ENCODE measurements at regions not wholly inside any gene's neighbourhood (a gene's known extent, or its start where the extent isn't known, plus 50 kb on each side); places are given as distances from the start of the nearest gene placed in this dataset.

DNA sequence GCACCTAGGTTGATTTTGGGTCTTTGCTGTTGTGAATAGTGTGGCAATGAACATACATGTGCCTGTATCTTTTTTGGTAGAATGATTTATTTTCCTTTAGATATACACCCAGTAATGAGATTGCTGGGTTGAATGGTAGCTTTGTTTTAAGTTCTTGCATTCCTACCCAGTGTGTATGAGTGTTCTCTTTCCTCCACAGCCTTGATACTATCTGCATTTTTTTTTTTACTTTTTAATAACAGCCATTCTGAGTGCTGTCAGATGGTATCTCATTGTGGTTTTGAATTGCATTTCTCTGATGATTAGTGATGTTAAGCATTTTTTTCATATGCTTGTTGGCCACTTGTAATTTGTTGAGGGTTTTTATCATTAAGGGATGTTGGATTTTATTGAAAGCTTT is 351.8 kb upstream of the GNPDA2 start:
- no peak overlapping the region for H2AFZ ChIP-seq (ENCODE audit: low read depth, low read length)
- H4K20me1 ChIP-seq (replicated peaks; ENCODE audit: control insufficient read depth, extremely low read depth, insufficient read depth, low read length): no peaks in the 10 kb centered on the region
- ChIA-PET CTCF (no interaction called here), POLR2A (no interaction called here)
- H3K4me3 ChIP-seq (replicated peaks in 1 of 3; ENCODE audit: insufficient read depth in 1 of 3, low read depth in 1 of 3, low read length in 3 of 3): no peak overlapping the region
- intact Hi-C loops (cut with micrococcal nuclease) (no loop called here), dilution Hi-C loops (cut with MboI; ENCODE audit: extremely low pct_ligation_motif_present, low sequenced_read_pairs) (no loop called here)
- no TSS peak for BruUV-seq (replicated peaks)
- no peak overlapping the region for H3K9ac ChIP-seq (replicated peaks; ENCODE audit: extremely low read depth, insufficient read depth, low read length)
- H3K36me3 ChIP-seq (ENCODE audit: control insufficient read depth in 2 of 2, extremely low read depth in 1 of 2, insufficient read depth in 2 of 2, low read length in 2 of 2): no peaks in the 10 kb centered on the region
- TF ChIP-seq FOS (IDR thresholded peaks at IDR 0.05; ENCODE audit: borderline replicate concordance, insufficient read depth, low read length) (no peak), MYC (IDR thresholded peaks at IDR 0.05; ENCODE audit: low read depth, low read length) (no peak), POLR2AphosphoS5 (IDR thresholded peaks at IDR 0.05; ENCODE audit: insufficient read depth, low read depth, low read length) (no peak), POLR2A (IDR thresholded peaks at IDR 0.05; ENCODE audit: low read depth, low read length) (no peak), GATA2 (IDR thresholded peaks at IDR 0.05; ENCODE audit: insufficient read depth, insufficient read length, low read depth, low read length) (no peak), EZH2 (IDR thresholded peaks at IDR 0.05; ENCODE audit: borderline replicate concordance, low read depth, low read length, severe bottlenecking) (no peak), CTCF (IDR thresholded peaks at IDR 0.05; ENCODE audit: extremely low read depth in 1 of 2, insufficient read depth in 1 of 2, low read depth in 1 of 2, low read length in 2 of 2) (no peak), MAX (IDR thresholded peaks at IDR 0.05; ENCODE audit: insufficient read depth, insufficient read length) (no peak), JUN (IDR thresholded peaks at IDR 0.05; ENCODE audit: borderline replicate concordance, insufficient read depth, insufficient read length, low read depth) (no peak)
- H3K4me1 ChIP-seq (ENCODE audit: control insufficient read depth, extremely low read depth, insufficient read depth, low read length): no peaks in the 10 kb centered on the region
- FAIRE-seq (no peak), DNase-seq (ENCODE audit: low read depth, low spot score) (no peak)
- no peaks in the 10 kb centered on the region for H3K9me1 ChIP-seq (replicated peaks; ENCODE audit: control insufficient read depth, extremely low read depth, insufficient read depth, low read length)
- H3K9me3 ChIP-seq (replicated peaks; ENCODE audit: control insufficient read depth, insufficient read depth, low read length): peaks cover 2% of the 10 kb centered on the region
- H3K27ac ChIP-seq (ENCODE audit: insufficient read depth, low read depth, low read length): no peak overlapping the region
- no peak overlapping the region for H3K4me2 ChIP-seq (ENCODE audit: insufficient read depth, low read length)
- H3K27me3 ChIP-seq (ENCODE audit: control insufficient read depth in 2 of 2, insufficient read depth in 2 of 2, low read length in 2 of 2): no peaks in the 10 kb centered on the region
- H3K79me2 ChIP-seq (ENCODE audit: control insufficient read depth, insufficient read depth, low read length): no peaks in the 10 kb centered on the region

Data from endothelial cell of umbilical vein (primary cell).